ENCODE measurements at regions not wholly inside any gene's neighbourhood (a gene's known extent, or its start where the extent isn't known, plus 50 kb on each side); places are given as distances from the start of the nearest gene placed in this dataset.

- no peak for DNase-seq (ENCODE audit: low read depth in 2 of 3, low spot score in 2 of 3)
Measured at GRCh38 chr18:78867131-78867530, 112.5 kb upstream of the SALL3 start.

- DNase-seq (ENCODE audit: low read depth in 2 of 3, low spot score in 2 of 3): no peak
Measured at GRCh38 chr18:78868330-78869316, 111.0 kb upstream of the SALL3 start.

- DNase-seq (ENCODE audit: low read depth in 2 of 3, low spot score in 2 of 3): no peak
Measured at GRCh38 chr18:78871618-78872017, 108.0 kb upstream of the SALL3 start.

- peak in 2 of 3 donors; percentile 2 to 14 for DNase-seq (ENCODE audit: low read depth in 2 of 3, low spot score in 2 of 3)
Measured at GRCh38 chr18:78873926-78874500, 105.6 kb upstream of the SALL3 start.

- DNase-seq (ENCODE audit: low read depth in 2 of 3, low spot score in 2 of 3): peak in 2 of 3 donors; percentile 5 to 48
Measured at GRCh38 chr18:78875016-78875777, 104.4 kb upstream of the SALL3 start.

- no peak for DNase-seq (ENCODE audit: low read depth in 2 of 3, low spot score in 2 of 3)
Measured at GRCh38 chr18:78875778-78876650, 103.6 kb upstream of the SALL3 start.

- no peak for DNase-seq (ENCODE audit: low read depth in 2 of 3, low spot score in 2 of 3)
Measured at GRCh38 chr18:78876868-78877267, 102.8 kb upstream of the SALL3 start.

GRCh38 chr18:78878335-78878734, 101.3 kb upstream of the SALL3 start:
- no peak for DNase-seq (ENCODE audit: low read depth in 2 of 3, low spot score in 2 of 3)

- peak in 2 of 3 donors; percentile 2 to 12 for DNase-seq (ENCODE audit: low read depth in 2 of 3, low spot score in 2 of 3)
Measured at GRCh38 chr18:78879072-78879883, 100.3 kb upstream of the SALL3 start.

GRCh38 chr18:78882585-78882984, 97.0 kb upstream of the SALL3 start:
- no peak for DNase-seq (ENCODE audit: low read depth in 2 of 3, low spot score in 2 of 3)

GRCh38 chr18:78883501-78883900, 96.1 kb upstream of the SALL3 start:
- no peak for DNase-seq (ENCODE audit: low read depth in 2 of 3, low spot score in 2 of 3)

GRCh38 chr18:78884502-78884901, 95.1 kb upstream of the SALL3 start:
- DNase-seq (ENCODE audit: low read depth in 2 of 3, low spot score in 2 of 3): no peak

- DNase-seq (ENCODE audit: low read depth in 2 of 3, low spot score in 2 of 3): no peak
Measured at GRCh38 chr18:78889250-78889649, 90.4 kb upstream of the SALL3 start.

- no peak for DNase-seq (ENCODE audit: low read depth in 2 of 3, low spot score in 2 of 3)
Measured at GRCh38 chr18:78890388-78890787, 89.2 kb upstream of the SALL3 start.

GRCh38 chr18:78891185-78891762, 88.3 kb upstream of the SALL3 start:
- no peak for DNase-seq (ENCODE audit: low read depth in 2 of 3, low spot score in 2 of 3)

GRCh38 chr18:78892177-78892576, 87.4 kb upstream of the SALL3 start:
- DNase-seq (ENCODE audit: low read depth in 2 of 3, low spot score in 2 of 3): no peak

GRCh38 chr18:78892721-78893120, 86.9 kb upstream of the SALL3 start:
- no peak for DNase-seq (ENCODE audit: low read depth in 2 of 3, low spot score in 2 of 3)

GRCh38 chr18:78893281-78894032, 86.2 kb upstream of the SALL3 start:
- no peak for DNase-seq (ENCODE audit: low read depth in 2 of 3, low spot score in 2 of 3)

- no peak for DNase-seq (ENCODE audit: low read depth in 2 of 3, low spot score in 2 of 3)
Measured at GRCh38 chr18:78894033-78894305, 85.6 kb upstream of the SALL3 start.
